NB4 (cell line): ENCODE measurements at regions not wholly inside any gene's neighbourhood (a gene's known extent, or its start where the extent isn't known, plus 50 kb on each side); places are given as distances from the start of the nearest gene placed in this dataset.

Source experiments
- MYC ChIP-seq: IDR thresholded peaks from 2 replicates; pipeline ENCODE4 v1.6.1; 2011; ENCODE audit warnings: low read depth, low read length
- POLR2A ChIP-seq: IDR thresholded peaks from 2 replicates; pipeline ENCODE4 v1.6.1; 2011; ENCODE audit warnings: mild to moderate bottlenecking; ENCODE audit not compliant: insufficient read length; ENCODE audit errors: extremely low read depth
- TF ChIP-seq, protein P1 (sequence below): IDR thresholded peaks from one replicate; pipeline ENCODE4 v1.5.1; 2012; ENCODE audit warnings: low read depth, low read length

DNA sequence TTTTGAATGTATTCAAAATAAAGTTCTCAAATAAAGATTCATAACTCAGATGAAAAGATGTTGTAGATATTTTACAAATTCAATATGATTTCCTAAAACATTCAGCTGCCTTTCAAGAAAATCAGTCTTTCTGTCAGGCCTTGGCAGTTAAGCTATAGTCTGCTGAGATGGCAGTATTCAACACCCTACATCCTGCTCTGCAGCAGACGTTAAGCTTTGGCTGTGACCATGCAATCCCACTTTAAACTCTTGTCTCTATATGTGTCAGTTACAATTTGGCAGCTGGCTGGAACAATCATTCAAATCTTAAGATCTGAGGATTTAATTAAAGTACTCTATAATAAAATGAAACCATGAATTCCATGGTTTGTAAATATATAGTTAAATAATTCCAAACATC, 567.3 kb upstream of the ZNF804A start:
- TF ChIP-seq, protein P1, sequence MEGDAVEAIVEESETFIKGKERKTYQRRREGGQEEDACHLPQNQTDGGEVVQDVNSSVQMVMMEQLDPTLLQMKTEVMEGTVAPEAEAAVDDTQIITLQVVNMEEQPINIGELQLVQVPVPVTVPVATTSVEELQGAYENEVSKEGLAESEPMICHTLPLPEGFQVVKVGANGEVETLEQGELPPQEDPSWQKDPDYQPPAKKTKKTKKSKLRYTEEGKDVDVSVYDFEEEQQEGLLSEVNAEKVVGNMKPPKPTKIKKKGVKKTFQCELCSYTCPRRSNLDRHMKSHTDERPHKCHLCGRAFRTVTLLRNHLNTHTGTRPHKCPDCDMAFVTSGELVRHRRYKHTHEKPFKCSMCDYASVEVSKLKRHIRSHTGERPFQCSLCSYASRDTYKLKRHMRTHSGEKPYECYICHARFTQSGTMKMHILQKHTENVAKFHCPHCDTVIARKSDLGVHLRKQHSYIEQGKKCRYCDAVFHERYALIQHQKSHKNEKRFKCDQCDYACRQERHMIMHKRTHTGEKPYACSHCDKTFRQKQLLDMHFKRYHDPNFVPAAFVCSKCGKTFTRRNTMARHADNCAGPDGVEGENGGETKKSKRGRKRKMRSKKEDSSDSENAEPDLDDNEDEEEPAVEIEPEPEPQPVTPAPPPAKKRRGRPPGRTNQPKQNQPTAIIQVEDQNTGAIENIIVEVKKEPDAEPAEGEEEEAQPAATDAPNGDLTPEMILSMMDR, result no peak
- TF ChIP-seq POLR2A, result no peak
- no peak for TF ChIP-seq MYC
